Breast epithelium (tissue), 3 donors: ENCODE measurements at regions not wholly inside any gene's neighbourhood (a gene's known extent, or its start where the extent isn't known, plus 50 kb on each side); places are given as distances from the start of the nearest gene placed in this dataset.

Experiments used
- CTCF ChIP-seq, 3 donors: fragments of 450-650 bp; IDR thresholded peaks; one replicate each; pipeline ENCODE4 v1.5.1; 2016 to 2017; ENCODE audit warnings: antibody characterized with exemption in 3 of 3, mild to moderate bottlenecking in 3 of 3, moderate library complexity in 3 of 3
- POLR2A ChIP-seq: fragments of 450-650 bp; IDR thresholded peaks from one replicate; pipeline ENCODE4 v1.6.1; 2016; ENCODE audit warnings: antibody characterized with exemption, mild to moderate bottlenecking, moderate library complexity
- POLR2AphosphoS5 ChIP-seq, 3 donors: sonication (generic); formaldehyde crosslinking; IDR thresholded peaks; one replicate each; pipeline ENCODE4 v1.6.1; 2017; ENCODE audit warnings: antibody characterized with exemption in 3 of 3

DNA sequence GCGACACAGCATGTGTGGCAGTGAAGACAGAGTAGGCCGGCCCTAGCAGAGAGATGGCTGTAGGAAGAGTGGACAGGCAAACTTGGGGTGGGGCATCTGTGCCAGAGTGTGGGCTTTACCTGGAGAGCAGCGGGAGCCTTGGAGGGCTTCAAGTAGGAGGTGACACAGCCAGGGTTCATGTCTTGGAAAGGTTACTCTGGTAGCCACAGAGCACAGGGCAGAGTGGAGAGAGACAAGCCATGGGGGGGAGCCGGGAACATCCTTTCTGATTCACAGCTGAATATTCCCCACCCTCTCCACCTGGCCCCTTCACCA lies 53.5 kb upstream of the DIO3 start:
- TF ChIP-seq POLR2AphosphoS5 (IDR thresholded peaks at IDR 0.05) (no peak), CTCF (IDR thresholded peaks at IDR 0.05) (no peak), POLR2A (no peak)
